Endometrium (tissue), 2 donors: ENCODE measurements at regions not wholly inside any gene's neighbourhood (a gene's known extent, or its start where the extent isn't known, plus 50 kb on each side); places are given as distances from the start of the nearest gene placed in this dataset.

Source experiments
- FAIRE-seq: peaks from 2 replicates; lab custom pipeline; 2012; peaks lifted over from hg19 to GRCh38; lab: Jason Lieb, UNC
- donor health status: control.
- donor health status: control.

- no peak for FAIRE-seq
These were observed 53.5 kb upstream of the VGLL3 start for GRCh38 chr3:87044409-87044808.

DNA sequence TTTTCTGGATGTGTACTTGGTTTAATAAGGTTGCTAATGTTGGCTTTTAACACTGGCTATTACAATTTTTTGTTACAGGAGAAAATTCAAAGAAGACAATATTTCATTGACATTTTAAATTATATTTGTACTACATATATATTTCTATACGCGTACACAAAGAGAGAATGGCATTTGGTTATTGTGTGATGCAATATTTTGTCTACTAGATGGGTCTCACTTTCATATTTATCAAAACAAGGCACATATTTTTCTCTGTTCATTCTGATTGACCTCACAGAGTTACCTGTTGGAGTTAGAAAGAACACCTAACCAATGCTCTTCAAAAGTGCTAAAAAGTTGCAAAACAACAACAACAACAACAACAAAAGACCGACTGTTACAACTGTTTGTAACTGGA lies 50.2 kb upstream of the VGLL3 start:
- no peak for FAIRE-seq
